Stimulated activated naive B cell treated with anti-CD40 and anti-IgM and Interleukin-4, amounts not matched to agents 10 μg/mL and 1 μg/mL and 100 μg/mL, for 72 hours (primary cell): ENCODE measurements at regions not wholly inside any gene's neighbourhood (a gene's known extent, or its start where the extent isn't known, plus 50 kb on each side); places are given as distances from the start of the nearest gene placed in this dataset.

Experiments
- ATAC-seq, 2 donors: fragments of 150-1000 bp; cut with Tn5 transposase; replicated peaks; 2 replicates each; pipeline ENCODE4 v1.10.0; 2021; ENCODE audit warnings: moderate library complexity in 1 of 2
- DNase-seq: peaks from one replicate; pipeline ENCODE4 v3.0.0; 2021
- H3K27ac Mint-ChIP-seq: one replicate; pipeline ENCODE4 v1.8.0; 2022; ENCODE audit warnings: mild to moderate bottlenecking, mixed read lengths
- H3K27me3 Mint-ChIP-seq, 2 donors: one replicate each; pipeline ENCODE4 v1.8.0; 2022; ENCODE audit warnings: mixed read lengths in 2 of 2
- H3K36me3 Mint-ChIP-seq, 2 donors: one replicate each; pipeline ENCODE4 v1.8.0; 2022; ENCODE audit warnings: mixed read lengths in 2 of 2, mild to moderate bottlenecking in 1 of 2
- H3K4me1 Mint-ChIP-seq, 2 donors: one replicate each; pipeline ENCODE4 v1.8.0; 2022; ENCODE audit warnings: mixed read lengths in 2 of 2, mild to moderate bottlenecking in 1 of 2
- H3K4me3 Mint-ChIP-seq, 2 donors: one replicate each; pipeline ENCODE4 v1.8.0; 2022; ENCODE audit warnings: mild to moderate bottlenecking in 2 of 2, mixed read lengths in 2 of 2, moderate library complexity in 1 of 2
- H3K9me3 Mint-ChIP-seq, 2 donors: one replicate each; pipeline ENCODE4 v1.8.0; 2022; ENCODE audit warnings: mixed read lengths in 2 of 2, mild to moderate bottlenecking in 1 of 2

- Mint-ChIP-seq H3K4me3 (no peak overlapping the region), H3K27me3 (peaks cover 0 to 9% of the 10 kb centered on the region in 2 donors), H3K4me1 (no peaks in the 10 kb centered on the region), H3K36me3 (no peaks in the 10 kb centered on the region), H3K27ac (no peak overlapping the region), H3K9me3 (peaks cover 0 to 1% of the 10 kb centered on the region in 2 donors)
- ATAC-seq (no peak), DNase-seq (no peak)
These were observed 262.0 kb downstream of the STK31 start for GRCh38 chr7:23972057-23972456.

- H3K36me3 Mint-ChIP-seq: no peaks in the 10 kb centered on the region
- peaks cover 0 to 8% of the 10 kb centered on the region in 2 donors for H3K27me3 Mint-ChIP-seq
- peaks cover 0 to 1% of the 10 kb centered on the region in 2 donors for H3K9me3 Mint-ChIP-seq
- H3K4me3 Mint-ChIP-seq: no peak overlapping the region
- ATAC-seq: no peak
- no peaks in the 10 kb centered on the region for H3K4me1 Mint-ChIP-seq
- H3K27ac Mint-ChIP-seq: no peak overlapping the region
- DNase-seq: no peak
These were observed 263.2 kb downstream of the STK31 start for GRCh38 chr7:23973264-23973663.

GRCh38 chr7:23980081-23980480 lies 270.1 kb downstream of the STK31 start:
- no peak for ATAC-seq

GRCh38 chr7:23981314-23981713 lies 271.3 kb downstream of the STK31 start:
- peaks cover 12 to 15% of the 10 kb centered on the region in 2 donors for H3K9me3 Mint-ChIP-seq
- H3K4me3 Mint-ChIP-seq: no peak overlapping the region
- ATAC-seq (no peak), DNase-seq (no peak)
- no peaks in the 10 kb centered on the region for H3K4me1 Mint-ChIP-seq
- H3K27me3 Mint-ChIP-seq: peaks cover 0 to 21% of the 10 kb centered on the region in 2 donors
- no peaks in the 10 kb centered on the region for H3K36me3 Mint-ChIP-seq
- no peak overlapping the region for H3K27ac Mint-ChIP-seq

More at GRCh38 chr7:23980081-23980480, 270.1 kb downstream of the STK31 start:
- Mint-ChIP-seq H3K27me3 (peaks cover 0 to 21% of the 10 kb centered on the region in 2 donors), H3K36me3 (no peaks in the 10 kb centered on the region), H3K4me1 (no peaks in the 10 kb centered on the region), H3K27ac (no peak overlapping the region), H3K4me3 (no peak overlapping the region), H3K9me3 (peaks cover 12 to 15% of the 10 kb centered on the region in 2 donors)
- DNase-seq: no peak

- no peaks in the 10 kb centered on the region for H3K4me1 Mint-ChIP-seq
- H3K9me3 Mint-ChIP-seq: peaks cover 12 to 15% of the 10 kb centered on the region in 2 donors
- H3K4me3 Mint-ChIP-seq: no peak overlapping the region
- no peak overlapping the region for H3K27ac Mint-ChIP-seq
- DNase-seq (no peak), ATAC-seq (no peak)
- H3K36me3 Mint-ChIP-seq: no peaks in the 10 kb centered on the region
- peaks cover 0 to 24% of the 10 kb centered on the region in 2 donors for H3K27me3 Mint-ChIP-seq
These were observed 271.7 kb downstream of the STK31 start for GRCh38 chr7:23981758-23982157.

GRCh38 chr7:24005517-24005916 lies 278.5 kb upstream of the NPY start:
- peaks cover 4 to 25% of the 10 kb centered on the region in 2 donors for H3K27me3 Mint-ChIP-seq
- no peak for ATAC-seq
- no peak overlapping the region for H3K27ac Mint-ChIP-seq
- H3K4me1 Mint-ChIP-seq: no peaks in the 10 kb centered on the region
- peaks cover 0 to 6% of the 10 kb centered on the region in 2 donors for H3K9me3 Mint-ChIP-seq
- no peaks in the 10 kb centered on the region for H3K36me3 Mint-ChIP-seq
- DNase-seq: no peak
- H3K4me3 Mint-ChIP-seq: no peak overlapping the region

GRCh38 chr7:24010495-24010894 lies 273.5 kb upstream of the NPY start:
- H3K4me3 Mint-ChIP-seq: no peak overlapping the region
- H3K4me1 Mint-ChIP-seq: no peaks in the 10 kb centered on the region
- H3K27ac Mint-ChIP-seq: no peak overlapping the region
- ATAC-seq (no peak), DNase-seq (no peak)
- H3K9me3 Mint-ChIP-seq: peaks cover 2 to 8% of the 10 kb centered on the region in 2 donors
- H3K27me3 Mint-ChIP-seq: peaks cover 20 to 29% of the 10 kb centered on the region in 2 donors
- H3K36me3 Mint-ChIP-seq: no peaks in the 10 kb centered on the region

GRCh38 chr7:24017519-24017918 lies 266.5 kb upstream of the NPY start:
- H3K27me3 Mint-ChIP-seq: peaks cover 3 to 6% of the 10 kb centered on the region in 2 donors
- ATAC-seq: peak in 1 of 2 donors; percentile 45

GRCh38 chr7:24018331-24018730 lies 265.7 kb upstream of the NPY start:
- peaks cover 0 to 5% of the 10 kb centered on the region in 2 donors for H3K4me1 Mint-ChIP-seq
- H3K9me3 Mint-ChIP-seq: peaks cover 2 to 4% of the 10 kb centered on the region in 2 donors
- no peaks in the 10 kb centered on the region for H3K36me3 Mint-ChIP-seq
- H3K4me3 Mint-ChIP-seq: no peak overlapping the region
- no peak for DNase-seq
- H3K27ac Mint-ChIP-seq: no peak overlapping the region
- H3K27me3 Mint-ChIP-seq: peaks cover 3 to 6% of the 10 kb centered on the region in 2 donors
- no peak for ATAC-seq

More at GRCh38 chr7:24017519-24017918, 266.5 kb upstream of the NPY start:
- Mint-ChIP-seq H3K27ac (no peak overlapping the region), H3K9me3 (peaks cover 4 to 5% of the 10 kb centered on the region in 2 donors), H3K4me3 (no peak overlapping the region), H3K4me1 (peaks cover 0 to 5% of the 10 kb centered on the region in 2 donors), H3K36me3 (no peaks in the 10 kb centered on the region)
- DNase-seq: no peak

GRCh38 chr7:24019841-24020240 lies 264.1 kb upstream of the NPY start:
- ATAC-seq: no peak
- Mint-ChIP-seq H3K27ac (no peak overlapping the region), H3K4me1 (peaks cover 0 to 5% of the 10 kb centered on the region in 2 donors), H3K36me3 (no peaks in the 10 kb centered on the region), H3K4me3 (no peak overlapping the region), H3K9me3 (peaks cover 2 to 4% of the 10 kb centered on the region in 2 donors), H3K27me3 (peaks cover 3 to 6% of the 10 kb centered on the region in 2 donors)
- no peak for DNase-seq

GRCh38 chr7:24024276-24025068 lies 259.5 kb upstream of the NPY start:
- Mint-ChIP-seq H3K27me3 (no peaks in the 10 kb centered on the region), H3K27ac (no peak overlapping the region), H3K36me3 (no peaks in the 10 kb centered on the region), H3K4me3 (no peak overlapping the region), H3K4me1 (no peaks in the 10 kb centered on the region), H3K9me3 (no peaks in the 10 kb centered on the region)
- ATAC-seq (peak; percentile 19 to 42), DNase-seq (no peak)

GRCh38 chr7:24025094-24025493 lies 258.9 kb upstream of the NPY start:
- H3K27ac Mint-ChIP-seq: no peak overlapping the region
- no peaks in the 10 kb centered on the region for H3K4me1 Mint-ChIP-seq
- no peaks in the 10 kb centered on the region for H3K27me3 Mint-ChIP-seq
- DNase-seq (no peak), ATAC-seq (peak; percentile 33 to 48)
- no peaks in the 10 kb centered on the region for H3K9me3 Mint-ChIP-seq
- H3K4me3 Mint-ChIP-seq: no peak overlapping the region
- H3K36me3 Mint-ChIP-seq: no peaks in the 10 kb centered on the region

GRCh38 chr7:24025765-24026164 lies 258.2 kb upstream of the NPY start:
- H3K27ac Mint-ChIP-seq: no peak overlapping the region
- H3K9me3 Mint-ChIP-seq: no peaks in the 10 kb centered on the region
- H3K4me3 Mint-ChIP-seq: no peak overlapping the region
- ATAC-seq (no peak), DNase-seq (no peak)
- no peaks in the 10 kb centered on the region for H3K36me3 Mint-ChIP-seq
- H3K27me3 Mint-ChIP-seq: no peaks in the 10 kb centered on the region
- no peaks in the 10 kb centered on the region for H3K4me1 Mint-ChIP-seq

GRCh38 chr7:24026351-24026750 lies 257.6 kb upstream of the NPY start:
- Mint-ChIP-seq H3K36me3 (no peaks in the 10 kb centered on the region), H3K4me3 (no peak overlapping the region), H3K4me1 (no peaks in the 10 kb centered on the region), H3K27me3 (no peaks in the 10 kb centered on the region), H3K9me3 (no peaks in the 10 kb centered on the region), H3K27ac (no peak overlapping the region)
- ATAC-seq (no peak), DNase-seq (no peak)

GRCh38 chr7:24029068-24029467 lies 254.9 kb upstream of the NPY start:
- DNase-seq: no peak
- H3K9me3 Mint-ChIP-seq: no peaks in the 10 kb centered on the region
- H3K4me1 Mint-ChIP-seq: no peaks in the 10 kb centered on the region
- no peaks in the 10 kb centered on the region for H3K27me3 Mint-ChIP-seq
- H3K36me3 Mint-ChIP-seq: no peaks in the 10 kb centered on the region
- H3K4me3 Mint-ChIP-seq: no peak overlapping the region
- ATAC-seq: no peak
- no peak overlapping the region for H3K27ac Mint-ChIP-seq
